K562 (cell line): ENCODE measurements at regions not wholly inside any gene's neighbourhood (a gene's known extent, or its start where the extent isn't known, plus 50 kb on each side); places are given as distances from the start of the nearest gene placed in this dataset.

Source experiments
- AFF1 ChIP-seq, 2 experiments: fragments of 450-650 bp; IDR thresholded peaks; 2 replicates each; pipeline ENCODE4 v1.6.1; 2018; ENCODE audit warnings: mild to moderate bottlenecking in 2 of 2, low read depth in 1 of 2; ENCODE audit not compliant: partially characterized antibody in 2 of 2
- ATF1 ChIP-seq, 2 experiments: fragments of 450-650 bp in 1 of 2; IDR thresholded peaks; 2 replicates each; pipeline ENCODE4 v1.6.1; 2016; ENCODE audit warnings: missing compliant biosample characterization in 1 of 2, missing genetic modification characterization in 1 of 2
- CREBBP ChIP-seq: IDR thresholded peaks from one replicate; pipeline ENCODE4 v1.6.1; 2012; ENCODE audit warnings: low read depth, mild to moderate bottlenecking, control low read depth, inconsistent platforms, low read length
- ETV5 ChIP-seq: sonication (generic); formaldehyde crosslinking; IDR thresholded peaks from 2 replicates; pipeline ENCODE4 v1.4.0; 2020; ENCODE audit warnings: low read depth, mild to moderate bottlenecking, missing genetic modification reagents
- KLF1 ChIP-seq: fragments of 450-650 bp; IDR thresholded peaks from 2 replicates; pipeline ENCODE4 v1.6.1; 2016; ENCODE audit warnings: missing genetic modification characterization, missing compliant biosample characterization
- MCM3 ChIP-seq: fragments of 450-650 bp; IDR thresholded peaks from 2 replicates; pipeline ENCODE4 v1.6.1; 2016
- MTA2 ChIP-seq: fragments of 450-650 bp; IDR thresholded peaks from 2 replicates; pipeline ENCODE4 v1.6.1; 2016; ENCODE audit warnings: low read depth
- MTA3 ChIP-seq: fragments of 450-650 bp; formaldehyde crosslinking; IDR thresholded peaks from 2 replicates; pipeline ENCODE4 v1.6.1; 2017; ENCODE audit warnings: mild to moderate bottlenecking, borderline replicate concordance
- MTF1 ChIP-seq: fragments of 250-450 bp; sonication (Bioruptor Pico); IDR thresholded peaks from 2 replicates; pipeline ENCODE4 v1.9.0; 2021; ENCODE audit warnings: moderate library complexity, mild to moderate bottlenecking, inconsistent platforms, borderline replicate concordance
- MXI1 ChIP-seq: IDR thresholded peaks from 2 replicates; pipeline ENCODE4 v1.6.1; 2011; ENCODE audit warnings: low read depth, mild to moderate bottlenecking, improper control_type of control experiment, low read length
- NCOA2 ChIP-seq, 2 experiments: fragments of 450-650 bp; IDR thresholded peaks; 2 replicates each; pipeline ENCODE4 v1.6.1; 2018; ENCODE audit warnings: mild to moderate bottlenecking in 2 of 2, moderate library complexity in 1 of 2; ENCODE audit not compliant: partially characterized antibody in 2 of 2
- NELFE ChIP-seq: IDR thresholded peaks from 2 replicates; pipeline ENCODE4 v1.6.1; 2011; ENCODE audit warnings: mild to moderate bottlenecking; ENCODE audit not compliant: insufficient read depth, insufficient read length
- NR4A1 ChIP-seq, 2 experiments: fragments of 250-450 bp in 1 of 2; fragments of 450-650 bp in 1 of 2; sonication (Bioruptor Pico) in 1 of 2; IDR thresholded peaks; 2 replicates each; pipeline versions ENCODE4 v1.4.0 to v1.6.1; 2016 to 2020; ENCODE audit warnings: mild to moderate bottlenecking in 2 of 2, missing compliant biosample characterization in 1 of 2, missing genetic modification characterization in 1 of 2, moderate library complexity in 1 of 2
- NUFIP1 ChIP-seq: fragments of 450-650 bp; IDR thresholded peaks from 2 replicates; pipeline ENCODE4 v1.6.1; 2018; ENCODE audit not compliant: partially characterized antibody
- PHTF2 ChIP-seq: fragments of 250-450 bp; sonication (Bioruptor Pico); IDR thresholded peaks from 2 replicates; pipeline ENCODE4 v1.5.0; 2021; ENCODE audit warnings: mild to moderate bottlenecking
- SMARCA4 ChIP-seq: fragments of 450-650 bp; IDR thresholded peaks from 2 replicates; pipeline ENCODE4 v1.6.1; 2016
- SREBF1 ChIP-seq: fragments of 150-350 bp; IDR thresholded peaks from 2 replicates; pipeline ENCODE4 v1.6.1; 2014; ENCODE audit warnings: antibody characterized with exemption, low read depth, low read length, borderline replicate concordance
- THAP7 ChIP-seq: fragments of 250-450 bp; sonication (Bioruptor Pico); IDR thresholded peaks from 2 replicates; pipeline ENCODE4 v1.5.0; 2021
- ZKSCAN1 ChIP-seq: fragments of 150-350 bp; IDR thresholded peaks from 2 replicates; pipeline ENCODE4 v1.6.1; 2016; ENCODE audit warnings: low read depth, low read length
- TF ChIP-seq, protein P1 (sequence below): fragments of 250-450 bp; sonication (Bioruptor Pico); IDR thresholded peaks from 2 replicates; pipeline ENCODE4 v1.4.0; 2020
- TF ChIP-seq, protein P2 (sequence below): fragments of 450-650 bp; IDR thresholded peaks from 2 replicates; pipeline ENCODE4 v1.6.1; 2016

GRCh38 chr7:25495342-25496250, 267.3 kb upstream of the NPVF start (continued):
- no peak for TF ChIP-seq CREBBP
- TF ChIP-seq MTA2 = peak; percentile 93
- TF ChIP-seq MTA3 = peak; percentile 78; the same call in 1 of the 2 replicates
- TF ChIP-seq THAP7 (CRISPR knock-in tag) = no peak
- no peak for TF ChIP-seq KLF1 (tag)
- peak; percentile 95 for TF ChIP-seq SMARCA4
- TF ChIP-seq ZKSCAN1 = peak; percentile 81
- TF ChIP-seq ETV5 (CRISPR knock-in tag) = no peak
- TF ChIP-seq MTF1 (CRISPR knock-in tag) = no peak
- TF ChIP-seq SREBF1 = no peak
- TF ChIP-seq ATF1 (CRISPR knock-in tag; IDR thresholded peaks at IDR 0.05) = no peak
- TF ChIP-seq ATF1 (tag; IDR thresholded peaks at IDR 0.05) = peak; percentile 67
- TF ChIP-seq MCM3 = no peak
- no peak for TF ChIP-seq PHTF2 (CRISPR knock-in tag)
- no peak for TF ChIP-seq NELFE
- TF ChIP-seq NR4A1 (CRISPR knock-in tag; IDR thresholded peaks at IDR 0.05) = no peak
- TF ChIP-seq NR4A1 (tag; IDR thresholded peaks at IDR 0.05) = peak; percentile 70; the same call in 1 of the 2 replicates
- TF ChIP-seq, protein P1, sequence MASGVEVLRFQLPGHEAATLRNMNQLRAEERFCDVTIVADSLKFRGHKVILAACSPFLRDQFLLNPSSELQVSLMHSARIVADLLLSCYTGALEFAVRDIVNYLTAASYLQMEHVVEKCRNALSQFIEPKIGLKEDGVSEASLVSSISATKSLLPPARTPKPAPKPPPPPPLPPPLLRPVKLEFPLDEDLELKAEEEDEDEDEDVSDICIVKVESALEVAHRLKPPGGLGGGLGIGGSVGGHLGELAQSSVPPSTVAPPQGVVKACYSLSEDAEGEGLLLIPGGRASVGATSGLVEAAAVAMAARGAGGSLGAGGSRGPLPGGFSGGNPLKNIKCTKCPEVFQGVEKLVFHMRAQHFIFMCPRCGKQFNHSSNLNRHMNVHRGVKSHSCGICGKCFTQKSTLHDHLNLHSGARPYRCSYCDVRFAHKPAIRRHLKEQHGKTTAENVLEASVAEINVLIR (CRISPR knock-in tag) = no peak
- TF ChIP-seq, protein P2, sequence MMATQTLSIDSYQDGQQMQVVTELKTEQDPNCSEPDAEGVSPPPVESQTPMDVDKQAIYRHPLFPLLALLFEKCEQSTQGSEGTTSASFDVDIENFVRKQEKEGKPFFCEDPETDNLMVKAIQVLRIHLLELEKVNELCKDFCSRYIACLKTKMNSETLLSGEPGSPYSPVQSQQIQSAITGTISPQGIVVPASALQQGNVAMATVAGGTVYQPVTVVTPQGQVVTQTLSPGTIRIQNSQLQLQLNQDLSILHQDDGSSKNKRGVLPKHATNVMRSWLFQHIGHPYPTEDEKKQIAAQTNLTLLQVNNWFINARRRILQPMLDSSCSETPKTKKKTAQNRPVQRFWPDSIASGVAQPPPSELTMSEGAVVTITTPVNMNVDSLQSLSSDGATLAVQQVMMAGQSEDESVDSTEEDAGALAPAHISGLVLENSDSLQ = peak; percentile 76; the same call in 1 of the 2 replicates
- TF ChIP-seq AFF1 (IDR thresholded peaks at IDR 0.05; ENCODE audit: low read depth in 1 of 2, partially characterized antibody in 2 of 2) = peak in 1 of 2 experiments; percentile 19
- TF ChIP-seq NUFIP1 = no peak
- peak; percentile 38; the same call in 1 of the 2 replicates for TF ChIP-seq MXI1
- TF ChIP-seq NCOA2 (IDR thresholded peaks at IDR 0.05; ENCODE audit: partially characterized antibody in 2 of 2) = peak in 1 of 2 experiments; percentile 71
